ENCODE measurements at regions not wholly inside any gene's neighbourhood (a gene's known extent, or its start where the extent isn't known, plus 50 kb on each side); places are given as distances from the start of the nearest gene placed in this dataset.

DNA sequence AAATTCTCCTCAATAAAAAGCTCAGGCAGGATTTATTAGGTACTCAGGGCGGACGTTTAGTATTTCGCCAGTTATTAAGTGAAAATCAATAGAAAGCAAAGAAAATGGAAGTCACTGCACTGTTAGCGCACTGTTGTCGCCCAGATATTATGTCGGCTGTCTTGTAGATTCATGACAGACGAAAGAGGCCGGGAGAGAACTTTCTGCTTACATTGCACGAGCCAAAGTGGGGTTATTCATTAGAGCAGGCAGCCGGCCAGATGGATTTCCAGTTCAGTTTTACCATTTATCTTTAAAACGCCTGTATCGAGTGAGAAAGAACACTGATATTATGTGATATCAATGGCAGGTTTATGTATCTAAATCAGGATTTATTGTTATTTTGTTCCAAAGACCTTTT is 866.0 kb upstream of the NR2F2 start:
- no peak overlapping the region for H3K4me3 ChIP-seq (ENCODE audit: low read depth, low read length)
- TF ChIP-seq, protein P1, sequence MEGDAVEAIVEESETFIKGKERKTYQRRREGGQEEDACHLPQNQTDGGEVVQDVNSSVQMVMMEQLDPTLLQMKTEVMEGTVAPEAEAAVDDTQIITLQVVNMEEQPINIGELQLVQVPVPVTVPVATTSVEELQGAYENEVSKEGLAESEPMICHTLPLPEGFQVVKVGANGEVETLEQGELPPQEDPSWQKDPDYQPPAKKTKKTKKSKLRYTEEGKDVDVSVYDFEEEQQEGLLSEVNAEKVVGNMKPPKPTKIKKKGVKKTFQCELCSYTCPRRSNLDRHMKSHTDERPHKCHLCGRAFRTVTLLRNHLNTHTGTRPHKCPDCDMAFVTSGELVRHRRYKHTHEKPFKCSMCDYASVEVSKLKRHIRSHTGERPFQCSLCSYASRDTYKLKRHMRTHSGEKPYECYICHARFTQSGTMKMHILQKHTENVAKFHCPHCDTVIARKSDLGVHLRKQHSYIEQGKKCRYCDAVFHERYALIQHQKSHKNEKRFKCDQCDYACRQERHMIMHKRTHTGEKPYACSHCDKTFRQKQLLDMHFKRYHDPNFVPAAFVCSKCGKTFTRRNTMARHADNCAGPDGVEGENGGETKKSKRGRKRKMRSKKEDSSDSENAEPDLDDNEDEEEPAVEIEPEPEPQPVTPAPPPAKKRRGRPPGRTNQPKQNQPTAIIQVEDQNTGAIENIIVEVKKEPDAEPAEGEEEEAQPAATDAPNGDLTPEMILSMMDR (IDR thresholded peaks at IDR 0.05; ENCODE audit: borderline replicate concordance, insufficient read depth, low read depth, low read length) = no peak

GRCh38 chr15:95468820-95469219 is 861.7 kb upstream of the NR2F2 start:
- TF ChIP-seq, protein P1 (IDR thresholded peaks at IDR 0.05; ENCODE audit: borderline replicate concordance, insufficient read depth, low read depth, low read length) = no peak
- no peak overlapping the region for H3K4me3 ChIP-seq (ENCODE audit: low read depth, low read length)

DNA sequence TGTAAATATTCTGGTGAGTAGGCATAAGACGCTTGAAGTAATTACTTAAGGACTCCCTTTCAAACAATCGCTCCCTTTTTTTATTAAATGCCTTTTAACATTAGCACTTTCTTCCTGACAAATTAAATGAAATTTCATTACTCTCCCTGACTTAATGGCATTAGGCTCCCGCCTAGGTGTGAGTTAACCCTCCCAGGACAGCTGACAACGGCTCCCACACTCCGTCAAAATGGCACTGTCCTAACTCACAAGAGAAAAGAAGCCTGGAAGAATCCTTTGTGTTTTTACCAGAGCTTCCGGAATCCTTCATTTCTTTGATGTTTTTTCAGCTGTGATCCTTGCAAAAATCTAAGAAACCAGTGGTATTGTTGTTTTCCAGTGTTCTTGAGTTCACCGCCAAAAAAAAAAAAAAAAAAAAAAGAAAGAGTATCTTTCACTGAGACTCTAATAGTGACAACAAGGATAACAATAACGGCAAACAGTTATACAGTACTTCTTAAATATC is 861.0 kb upstream of the NR2F2 start:
- TF ChIP-seq, protein P1 (IDR thresholded peaks at IDR 0.05; ENCODE audit: borderline replicate concordance, insufficient read depth, low read depth, low read length) = no peak

GRCh38 chr15:95470529-95470928 is 860.0 kb upstream of the NR2F2 start:
- H3K4me3 ChIP-seq (ENCODE audit: low read depth, low read length) = no peak overlapping the region
- TF ChIP-seq, protein P1 (IDR thresholded peaks at IDR 0.05; ENCODE audit: borderline replicate concordance, insufficient read depth, low read depth, low read length) = no peak

More for the DNA sequence above, 861.0 kb upstream of the NR2F2 start:
- no peak overlapping the region for H3K4me3 ChIP-seq (ENCODE audit: low read depth, low read length)

DNA sequence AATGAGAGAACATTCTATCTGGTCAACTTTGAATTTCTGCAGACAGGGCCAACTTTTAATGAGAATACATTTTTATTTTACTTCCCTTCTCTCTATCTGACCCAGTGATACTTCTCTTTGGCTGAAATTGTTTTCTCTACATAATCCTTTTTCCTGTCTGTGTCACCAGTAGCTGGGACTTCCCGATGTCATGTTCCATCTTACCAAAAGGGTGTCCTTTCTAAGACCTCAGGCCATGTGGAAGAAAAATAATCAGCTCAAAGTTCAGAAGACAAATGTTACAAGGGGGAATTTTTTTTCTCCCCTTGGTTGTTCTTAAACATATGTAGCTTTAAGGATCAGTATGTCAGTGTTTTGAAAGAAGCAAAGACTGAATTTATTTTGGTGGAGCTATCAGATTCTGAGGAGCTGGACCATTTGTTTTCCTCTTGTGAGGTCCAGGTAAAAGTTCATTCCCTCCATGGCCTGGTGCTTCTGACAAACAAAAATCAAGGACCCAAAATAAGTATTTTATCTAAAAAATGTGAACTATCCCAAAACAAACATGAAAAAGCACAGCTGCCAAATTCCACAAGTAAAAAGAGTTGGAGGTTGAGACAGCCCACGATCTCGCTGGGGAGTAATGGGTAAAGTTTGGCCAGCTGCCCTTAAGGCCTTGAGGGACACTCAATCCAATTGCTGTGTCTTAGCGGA is 859.4 kb upstream of the NR2F2 start:
- H3K4me3 ChIP-seq (ENCODE audit: low read depth, low read length) = no peak overlapping the region
- TF ChIP-seq, protein P1 (IDR thresholded peaks at IDR 0.05; ENCODE audit: borderline replicate concordance, insufficient read depth, low read depth, low read length) = no peak

DNA sequence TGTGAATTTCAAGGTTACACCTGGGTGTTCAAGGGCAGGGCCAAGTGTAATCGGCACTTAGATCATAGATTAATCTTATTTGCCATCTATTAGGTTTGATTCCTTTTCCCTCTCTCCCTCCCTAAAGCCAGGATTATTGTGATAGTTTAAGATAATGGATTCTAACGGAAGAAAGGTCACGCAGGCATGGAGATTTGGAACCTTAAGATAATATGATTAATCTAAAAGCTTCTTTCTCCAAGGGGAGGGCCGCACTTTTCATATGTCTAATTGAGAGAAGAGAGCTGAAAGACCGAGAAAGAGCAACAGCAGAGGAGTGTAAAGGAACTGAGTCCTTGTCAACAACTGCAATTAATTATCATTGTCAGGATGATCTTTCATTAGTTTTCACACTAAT is 858.8 kb upstream of the NR2F2 start:
- TF ChIP-seq, protein P1 (IDR thresholded peaks at IDR 0.05; ENCODE audit: borderline replicate concordance, insufficient read depth, low read depth, low read length) = no peak
- H3K4me3 ChIP-seq (ENCODE audit: low read depth, low read length) = no peak overlapping the region

DNA sequence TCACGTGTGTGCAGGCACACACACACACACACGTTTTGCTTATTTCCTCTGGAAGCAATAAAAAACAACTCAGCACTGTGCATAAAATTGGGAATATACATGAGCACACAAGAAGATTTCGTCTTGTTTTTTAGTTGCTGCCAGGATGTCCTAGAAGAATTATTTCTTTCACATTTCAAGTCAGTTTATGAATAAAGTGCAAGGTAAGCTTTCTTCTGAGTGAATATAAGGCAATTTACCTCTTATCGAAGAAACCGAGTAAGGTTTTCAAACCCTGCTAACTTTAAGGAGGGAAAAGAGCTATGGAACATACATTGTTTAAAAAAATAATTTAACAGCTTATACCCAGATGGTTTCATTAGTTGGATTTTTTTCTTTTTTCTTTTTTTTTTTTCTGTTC is 855.4 kb upstream of the NR2F2 start:
- TF ChIP-seq, protein P1 (IDR thresholded peaks at IDR 0.05; ENCODE audit: borderline replicate concordance, insufficient read depth, low read depth, low read length) = no peak
- no peak overlapping the region for H3K4me3 ChIP-seq (ENCODE audit: low read depth, low read length)
